GM10847 (cell line): ENCODE measurements at regions not wholly inside any gene's neighbourhood (a gene's known extent, or its start where the extent isn't known, plus 50 kb on each side); places are given as distances from the start of the nearest gene placed in this dataset.

ENCODE experiments used
- POLR2A ChIP-seq: IDR thresholded peaks from 2 replicates; pipeline ENCODE4 v1.6.1; 2011; ENCODE audit not compliant: insufficient read length; ENCODE audit errors: extremely low read depth

GRCh38 chr22:46056546-46057245 is 79.7 kb upstream of the WNT7B start:
- TF ChIP-seq POLR2A, result no peak

- no peak for TF ChIP-seq POLR2A
These were observed 80.5 kb upstream of the WNT7B start for GRCh38 chr22:46057246-46058090.

- TF ChIP-seq POLR2A, result no peak
These were observed 81.1 kb upstream of the WNT7B start for GRCh38 chr22:46058091-46058420.

- TF ChIP-seq POLR2A, result no peak
These were observed 81.9 kb upstream of the WNT7B start for GRCh38 chr22:46058591-46059519.

GRCh38 chr22:46060292-46061123 is 83.5 kb upstream of the WNT7B start:
- TF ChIP-seq POLR2A, result no peak

GRCh38 chr22:46061124-46061500 is 84.2 kb upstream of the WNT7B start:
- TF ChIP-seq POLR2A, result no peak

- TF ChIP-seq POLR2A, result no peak
These were observed 84.7 kb upstream of the WNT7B start for GRCh38 chr22:46061501-46062231.

GRCh38 chr22:46062232-46062615 is 85.3 kb upstream of the WNT7B start:
- no peak for TF ChIP-seq POLR2A

GRCh38 chr22:46062971-46063631 is 86.1 kb upstream of the WNT7B start:
- TF ChIP-seq POLR2A, result no peak

GRCh38 chr22:46063846-46064227 is 86.5 kb upstream of the PPARA start:
- no peak for TF ChIP-seq POLR2A

- TF ChIP-seq POLR2A, result no peak
These were observed 85.9 kb upstream of the PPARA start for GRCh38 chr22:46064228-46064965.

- no peak for TF ChIP-seq POLR2A
These were observed 85.2 kb upstream of the PPARA start for GRCh38 chr22:46064966-46065666.
